GM21390 (cell line): ENCODE measurements at regions not wholly inside any gene's neighbourhood (a gene's known extent, or its start where the extent isn't known, plus 50 kb on each side); places are given as distances from the start of the nearest gene placed in this dataset.
"Not testable (repeated sequence)": the region's sequence is repeated elsewhere in the genome, so short reads cannot be mapped to it uniquely, and the experiment has no call there.

Experiments used
- ATAC-seq: cut with Tn5 transposase; IDR thresholded peaks from one replicate; pipeline ENCODE4 v1.9.1; 2021; ENCODE audit not compliant: unreplicated experiment

- no peak for ATAC-seq
These were observed 90.0 kb downstream of the ANXA2R start for GRCh38 chr5:42950116-42950455.

GRCh38 chr5:42949348-42950115 lies 90.6 kb downstream of the ANXA2R start:
- peak; percentile 60 for ATAC-seq

GRCh38 chr5:42948961-42949347 lies 91.2 kb downstream of the ANXA2R start:
- peak; percentile 0 for ATAC-seq

GRCh38 chr5:42944989-42945388 lies 95.1 kb downstream of the ANXA2R start:
- no peak for ATAC-seq

GRCh38 chr5:42943931-42944631 lies 96.0 kb downstream of the ANXA2R start:
- no peak for ATAC-seq

GRCh38 chr5:42940853-42941252 lies 99.3 kb downstream of the ANXA2R start:
- ATAC-seq = no peak

GRCh38 chr5:42932011-42932410 lies 108.1 kb downstream of the ANXA2R start:
- not testable (repeated sequence) for ATAC-seq

GRCh38 chr5:42931451-42931850 lies 108.7 kb downstream of the ANXA2R start:
- ATAC-seq = not testable (repeated sequence)

GRCh38 chr5:42930934-42931333 lies 109.2 kb downstream of the ANXA2R start:
- no peak for ATAC-seq

GRCh38 chr5:42929871-42930270 lies 110.2 kb downstream of the ANXA2R start:
- ATAC-seq = no peak

- peak; percentile 84 for ATAC-seq
These were observed 112.4 kb downstream of the ANXA2R start for GRCh38 chr5:42927730-42928129.

- ATAC-seq = no peak
These were observed 113.0 kb upstream of the SELENOP start for GRCh38 chr5:42924686-42925085.

- ATAC-seq = no peak
These were observed 112.5 kb upstream of the SELENOP start for GRCh38 chr5:42924226-42924625.

GRCh38 chr5:42923710-42924109 lies 112.0 kb upstream of the SELENOP start:
- ATAC-seq = no peak

GRCh38 chr5:42919600-42919999 lies 107.9 kb upstream of the SELENOP start:
- no peak for ATAC-seq

- no peak for ATAC-seq
These were observed 103.7 kb upstream of the SELENOP start for GRCh38 chr5:42915306-42915866.

GRCh38 chr5:42912184-42912798 lies 100.6 kb upstream of the SELENOP start:
- ATAC-seq = no peak

GRCh38 chr5:42908509-42909488 lies 97.1 kb upstream of the SELENOP start:
- ATAC-seq = peak; percentile 90

GRCh38 chr5:42908086-42908485 lies 96.4 kb upstream of the SELENOP start:
- ATAC-seq = peak; percentile 7

- no peak for ATAC-seq
These were observed 94.1 kb upstream of the SELENOP start for GRCh38 chr5:42905827-42906226.

GRCh38 chr5:42900734-42901133 lies 89.0 kb upstream of the SELENOP start:
- no peak for ATAC-seq
